Hepatocyte (in vitro differentiated cells): ENCODE measurements at regions not wholly inside any gene's neighbourhood (a gene's known extent, or its start where the extent isn't known, plus 50 kb on each side); places are given as distances from the start of the nearest gene placed in this dataset.
A peak's percentile ranks its signal among the peaks of the same experiment; 100 is the strongest.

Experiments
- DNase-seq: peaks from one replicate; pipeline ENCODE4 v3.0.0-alpha.2; 2016; ENCODE audit warnings: low spot score
- H2AFZ ChIP-seq: fragments of 200-600 bp; sonication (generic); 2 replicates; pipeline ENCODE4 v1.6.0; 2016; ENCODE audit warnings: antibody characterized with exemption, mild to moderate bottlenecking
- H3K27ac ChIP-seq: fragments of 200-600 bp; sonication (generic); 2 replicates; pipeline ENCODE4 v1.5.1; 2016; ENCODE audit warnings: mild to moderate bottlenecking
- H3K27me3 ChIP-seq: fragments of 200-600 bp; sonication (generic); 2 replicates; pipeline ENCODE4 v1.6.1; 2016
- H3K36me3 ChIP-seq: fragments of 200-600 bp; sonication (generic); replicated peaks from 2 replicates; pipeline ENCODE4 v1.5.1; 2016; ENCODE audit warnings: low read depth; ENCODE audit not compliant: insufficient read depth
- H3K4me1 ChIP-seq: fragments of 200-600 bp; sonication (generic); 2 replicates; pipeline ENCODE4 v1.5.1; 2016; ENCODE audit warnings: mild to moderate bottlenecking, moderate library complexity; ENCODE audit not compliant: insufficient read depth
- H3K4me2 ChIP-seq: fragments of 200-600 bp; sonication (generic); 2 replicates; pipeline ENCODE4 v1.6.0; 2016
- H3K4me3 ChIP-seq: fragments of 200-600 bp; sonication (generic); 2 replicates; pipeline ENCODE4 v1.5.1; 2016; ENCODE audit warnings: mild to moderate bottlenecking
- H3K79me2 ChIP-seq: fragments of 200-600 bp; sonication (generic); 2 replicates; pipeline ENCODE4 v1.6.0; 2017; ENCODE audit warnings: mild to moderate bottlenecking
- H3K9me2 ChIP-seq: fragments of 200-600 bp; sonication (generic); replicated peaks from 2 replicates; pipeline ENCODE4 v1.6.0; 2017; ENCODE audit warnings: mild to moderate bottlenecking; ENCODE audit not compliant: insufficient read depth
- H3K9me3 ChIP-seq: fragments of 200-600 bp; sonication (generic); 2 replicates; pipeline ENCODE4 v1.5.1; 2016; ENCODE audit warnings: low read depth, mild to moderate bottlenecking
- H4K20me1 ChIP-seq: fragments of 200-600 bp; sonication (generic); 2 replicates; pipeline ENCODE4 v1.6.0; 2016; ENCODE audit warnings: mild to moderate bottlenecking; ENCODE audit not compliant: insufficient read depth, poor library complexity, severe bottlenecking
- EZH2 ChIP-seq: fragments of 200-600 bp; sonication (generic); IDR thresholded peaks from 2 replicates; pipeline ENCODE4 v1.6.1; 2016; ENCODE audit warnings: antibody characterized with exemption, mild to moderate bottlenecking, borderline replicate concordance
- EZH2phosphoT487 ChIP-seq: fragments of 200-600 bp; sonication (generic); IDR thresholded peaks from one replicate; pipeline ENCODE4 v1.6.1; 2018; ENCODE audit warnings: antibody characterized with exemption, mild to moderate bottlenecking, low read depth, moderate library complexity; ENCODE audit not compliant: unreplicated experiment, severe bottlenecking
- WGBS: methylation state at CpG from one replicate; pipeline ENCODE4 v1.1.6; 2016; ENCODE audit warnings: low lambda C conversion rate; ENCODE audit errors: missing lambda C conversion rate; 5-methylcytosine and 5-hydroxymethylcytosine counted together
- TF ChIP-seq, protein P1 (sequence below): fragments of 200-600 bp; sonication (generic); IDR thresholded peaks from 2 replicates; pipeline ENCODE4 v1.5.1; 2016; ENCODE audit warnings: antibody characterized with exemption, mild to moderate bottlenecking; ENCODE audit not compliant: poor library complexity

- Histone ChIP-seq H3K4me3 (no peak overlapping the region), H4K20me1 (no peaks in the 10 kb centered on the region), H3K27me3 (no peaks in the 10 kb centered on the region), H3K4me1 (peaks cover 9% of the 10 kb centered on the region), H3K9me2 (no peaks in the 10 kb centered on the region), H3K9me3 (no peaks in the 10 kb centered on the region), H3K36me3 (no peaks in the 10 kb centered on the region), H3K27ac (no peak overlapping the region), H2AFZ (no peak overlapping the region), H3K4me2 (no peak overlapping the region), H3K79me2 (no peaks in the 10 kb centered on the region)
- WGBS, result 90% methylated on average over 2 of the region's 2 CpGs
- DNase-seq, result no peak
- TF ChIP-seq EZH2phosphoT487 (no peak), EZH2 (no peak)
- TF ChIP-seq, protein P1, sequence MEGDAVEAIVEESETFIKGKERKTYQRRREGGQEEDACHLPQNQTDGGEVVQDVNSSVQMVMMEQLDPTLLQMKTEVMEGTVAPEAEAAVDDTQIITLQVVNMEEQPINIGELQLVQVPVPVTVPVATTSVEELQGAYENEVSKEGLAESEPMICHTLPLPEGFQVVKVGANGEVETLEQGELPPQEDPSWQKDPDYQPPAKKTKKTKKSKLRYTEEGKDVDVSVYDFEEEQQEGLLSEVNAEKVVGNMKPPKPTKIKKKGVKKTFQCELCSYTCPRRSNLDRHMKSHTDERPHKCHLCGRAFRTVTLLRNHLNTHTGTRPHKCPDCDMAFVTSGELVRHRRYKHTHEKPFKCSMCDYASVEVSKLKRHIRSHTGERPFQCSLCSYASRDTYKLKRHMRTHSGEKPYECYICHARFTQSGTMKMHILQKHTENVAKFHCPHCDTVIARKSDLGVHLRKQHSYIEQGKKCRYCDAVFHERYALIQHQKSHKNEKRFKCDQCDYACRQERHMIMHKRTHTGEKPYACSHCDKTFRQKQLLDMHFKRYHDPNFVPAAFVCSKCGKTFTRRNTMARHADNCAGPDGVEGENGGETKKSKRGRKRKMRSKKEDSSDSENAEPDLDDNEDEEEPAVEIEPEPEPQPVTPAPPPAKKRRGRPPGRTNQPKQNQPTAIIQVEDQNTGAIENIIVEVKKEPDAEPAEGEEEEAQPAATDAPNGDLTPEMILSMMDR, result no peak
These were observed 56.6 kb upstream of the FLT1 start for GRCh38 chr13:28551498-28551895.

- Histone ChIP-seq H3K27ac (no peak overlapping the region), H4K20me1 (no peaks in the 10 kb centered on the region), H3K4me2 (no peak overlapping the region), H3K27me3 (no peaks in the 10 kb centered on the region), H3K4me1 (peaks cover 9% of the 10 kb centered on the region), H3K9me3 (no peaks in the 10 kb centered on the region), H3K36me3 (no peaks in the 10 kb centered on the region), H3K4me3 (no peak overlapping the region), H3K79me2 (no peaks in the 10 kb centered on the region), H3K9me2 (no peaks in the 10 kb centered on the region), H2AFZ (no peak overlapping the region)
- WGBS, result 95% methylated on average over 7 of the region's 7 CpGs
- TF ChIP-seq EZH2 (no peak), EZH2phosphoT487 (no peak)
- TF ChIP-seq, protein P1, result no peak
- no peak for DNase-seq
These were observed 56.0 kb upstream of the FLT1 start for GRCh38 chr13:28550721-28551497.

DNA sequence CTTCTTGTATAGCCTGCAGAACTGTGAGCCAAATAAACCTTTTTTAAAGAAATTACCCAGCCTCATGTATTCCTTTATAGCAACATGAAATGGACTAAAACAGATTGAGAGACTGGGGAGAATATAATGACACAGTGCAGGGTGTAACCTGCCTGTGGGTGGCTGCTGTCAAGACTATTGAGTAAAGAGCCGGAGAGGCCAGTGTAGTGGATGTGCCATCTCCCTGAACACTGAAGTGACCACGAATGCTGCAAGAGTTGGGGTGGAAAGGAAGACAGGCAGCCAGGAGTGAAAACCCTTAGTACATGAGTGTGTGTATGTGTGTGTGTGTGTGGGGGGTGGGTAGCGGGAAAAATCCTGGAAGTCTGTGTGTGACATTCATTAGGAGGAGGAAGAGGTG, 55.2 kb upstream of the FLT1 start:
- H3K27ac ChIP-seq, result no peak overlapping the region
- no peaks in the 10 kb centered on the region for H3K79me2 ChIP-seq
- H3K9me2 ChIP-seq, result no peaks in the 10 kb centered on the region
- H3K4me3 ChIP-seq, result no peak overlapping the region
- WGBS, result 91% methylated on average over 3 of the region's 3 CpGs
- TF ChIP-seq, protein P1, result no peak
- TF ChIP-seq EZH2, result no peak
- no peak for TF ChIP-seq EZH2phosphoT487
- DNase-seq, result no peak
- no peaks in the 10 kb centered on the region for H4K20me1 ChIP-seq
- peaks cover 9% of the 10 kb centered on the region for H3K4me1 ChIP-seq
- H2AFZ ChIP-seq, result no peak overlapping the region
- no peaks in the 10 kb centered on the region for H3K27me3 ChIP-seq
- H3K36me3 ChIP-seq, result no peaks in the 10 kb centered on the region
- no peaks in the 10 kb centered on the region for H3K9me3 ChIP-seq
- no peak overlapping the region for H3K4me2 ChIP-seq

- no peaks in the 10 kb centered on the region for H3K36me3 ChIP-seq
- WGBS, result 40% methylated on average over 2 of the region's 2 CpGs
- H4K20me1 ChIP-seq, result no peaks in the 10 kb centered on the region
- H3K9me3 ChIP-seq, result no peaks in the 10 kb centered on the region
- H3K4me2 ChIP-seq, result no peak overlapping the region
- peaks cover 9% of the 10 kb centered on the region for H3K4me1 ChIP-seq
- no peak overlapping the region for H2AFZ ChIP-seq
- H3K27me3 ChIP-seq, result no peaks in the 10 kb centered on the region
- H3K27ac ChIP-seq, result no peak overlapping the region
- no peak for TF ChIP-seq EZH2
- TF ChIP-seq, protein P1, result peak; percentile 9
- H3K79me2 ChIP-seq, result no peaks in the 10 kb centered on the region
- no peaks in the 10 kb centered on the region for H3K9me2 ChIP-seq
- H3K4me3 ChIP-seq, result no peak overlapping the region
- no peak for DNase-seq
These were observed 53.9 kb upstream of the FLT1 start for GRCh38 chr13:28548872-28549271.
